CD4-positive, alpha-beta T cell treated with Interleukin-6 for 4 hours (primary cell): ENCODE measurements at regions not wholly inside any gene's neighbourhood (a gene's known extent, or its start where the extent isn't known, plus 50 kb on each side); places are given as distances from the start of the nearest gene placed in this dataset.

Source experiments
- DNase-seq: peaks from one replicate; pipeline ENCODE4 v3.0.0-alpha.2; 2020; ENCODE audit warnings: mixed read lengths

DNA sequence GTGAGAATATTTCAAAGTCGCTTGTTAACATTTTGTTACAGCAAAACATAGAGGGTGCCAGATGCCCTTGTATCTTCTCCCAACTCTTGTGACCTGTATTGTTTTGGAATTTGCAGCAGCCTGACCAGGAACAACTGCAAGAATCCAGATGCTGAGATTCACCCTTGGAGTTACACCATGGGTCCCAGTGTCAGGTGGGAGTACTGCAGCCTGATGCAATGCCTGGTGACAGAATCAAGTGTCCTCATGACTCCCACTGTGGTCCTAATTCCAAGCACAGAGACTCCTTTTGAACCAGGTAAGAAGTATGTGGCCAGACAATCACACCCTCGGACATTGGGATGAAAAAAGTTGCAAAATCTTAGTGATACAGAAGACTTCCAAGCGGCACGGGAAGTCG, 79.6 kb upstream of the MAP3K4 start:
- DNase-seq, result no peak

DNA sequence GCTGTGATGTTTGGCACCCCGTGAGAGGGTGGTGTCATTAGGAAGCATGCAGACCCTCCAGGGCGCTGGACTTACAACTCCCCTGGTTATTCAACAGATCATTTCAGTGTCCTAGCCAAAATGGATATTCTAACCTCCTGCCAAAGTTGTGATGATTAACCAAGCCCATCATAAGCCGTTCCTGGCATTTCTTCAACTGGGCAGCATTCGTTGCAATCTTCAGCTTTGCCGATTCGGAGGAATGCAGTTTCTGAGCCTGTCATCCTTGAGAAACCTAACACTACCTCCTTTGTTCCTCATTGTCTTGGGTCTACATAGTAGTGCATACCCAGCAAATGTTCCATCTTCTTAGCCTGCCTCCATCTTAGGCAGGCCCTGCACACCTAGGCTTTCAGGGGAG, 79.2 kb upstream of the MAP3K4 start:
- no peak for DNase-seq

GRCh38 chr6:160917572-160917971, 74.0 kb upstream of the MAP3K4 start:
- DNase-seq, result no peak

DNA sequence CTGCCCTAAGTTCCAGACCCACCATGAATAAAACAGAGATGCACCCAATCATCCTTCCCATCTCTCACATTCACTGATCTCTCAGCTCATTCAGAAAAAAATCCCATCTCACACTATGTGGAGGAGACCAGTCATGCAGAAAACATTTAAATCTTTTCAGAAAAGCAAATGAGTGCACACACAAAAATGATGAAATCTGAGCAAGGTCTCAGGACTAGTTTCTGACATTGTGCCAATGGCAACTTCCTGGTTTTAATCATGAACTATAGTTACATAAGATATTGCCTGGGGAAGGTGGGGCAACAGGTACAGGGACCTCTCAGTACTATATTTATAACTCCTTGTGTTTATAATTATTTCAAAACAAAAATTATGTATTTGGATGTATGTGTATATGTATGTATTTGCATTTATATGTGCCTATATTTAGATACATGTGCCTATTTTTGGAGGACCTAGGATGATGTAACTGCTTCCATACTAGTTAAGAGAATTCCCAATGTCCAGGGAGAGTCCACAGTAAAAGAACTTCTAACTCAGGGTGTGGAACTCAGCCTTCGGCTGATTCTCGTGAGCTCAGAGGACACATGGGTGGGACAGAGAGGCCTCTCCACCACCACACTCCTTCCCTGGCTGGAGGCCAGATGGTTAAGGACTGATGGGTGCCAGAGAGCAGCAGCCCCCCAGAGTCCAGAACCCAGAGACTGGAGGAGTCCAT, 71.7 kb upstream of the MAP3K4 start:
- no peak for DNase-seq

- DNase-seq, result no peak
Measured at GRCh38 chr6:160921095-160921494, 70.5 kb upstream of the MAP3K4 start.

- DNase-seq, result no peak
Measured at GRCh38 chr6:160926281-160927276, 65.0 kb upstream of the MAP3K4 start.

DNA sequence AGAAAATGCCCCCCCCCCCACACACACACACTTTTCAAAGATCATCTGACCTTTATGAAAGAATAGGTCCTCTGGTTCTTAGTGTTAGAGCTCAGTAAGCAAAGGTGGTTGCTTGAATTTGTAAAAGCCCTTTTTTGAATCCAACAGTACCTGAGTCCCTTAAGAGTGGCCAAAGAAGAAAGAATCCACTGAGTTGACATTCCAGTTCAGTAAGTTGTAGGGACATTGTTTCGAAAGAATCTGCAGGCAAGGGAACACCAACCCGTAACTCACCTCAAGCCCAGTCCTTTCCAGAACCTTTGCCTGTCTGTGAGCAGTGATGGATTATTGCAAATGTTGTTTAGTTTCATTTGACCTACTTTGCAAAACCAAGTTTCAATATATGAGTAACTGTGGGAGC, 64.2 kb upstream of the MAP3K4 start:
- no peak for DNase-seq

- no peak for DNase-seq
Measured at GRCh38 chr6:160929361-160929760, 62.2 kb upstream of the MAP3K4 start.

- no peak for DNase-seq
Measured at GRCh38 chr6:160929831-160930230, 61.7 kb upstream of the MAP3K4 start.

DNA sequence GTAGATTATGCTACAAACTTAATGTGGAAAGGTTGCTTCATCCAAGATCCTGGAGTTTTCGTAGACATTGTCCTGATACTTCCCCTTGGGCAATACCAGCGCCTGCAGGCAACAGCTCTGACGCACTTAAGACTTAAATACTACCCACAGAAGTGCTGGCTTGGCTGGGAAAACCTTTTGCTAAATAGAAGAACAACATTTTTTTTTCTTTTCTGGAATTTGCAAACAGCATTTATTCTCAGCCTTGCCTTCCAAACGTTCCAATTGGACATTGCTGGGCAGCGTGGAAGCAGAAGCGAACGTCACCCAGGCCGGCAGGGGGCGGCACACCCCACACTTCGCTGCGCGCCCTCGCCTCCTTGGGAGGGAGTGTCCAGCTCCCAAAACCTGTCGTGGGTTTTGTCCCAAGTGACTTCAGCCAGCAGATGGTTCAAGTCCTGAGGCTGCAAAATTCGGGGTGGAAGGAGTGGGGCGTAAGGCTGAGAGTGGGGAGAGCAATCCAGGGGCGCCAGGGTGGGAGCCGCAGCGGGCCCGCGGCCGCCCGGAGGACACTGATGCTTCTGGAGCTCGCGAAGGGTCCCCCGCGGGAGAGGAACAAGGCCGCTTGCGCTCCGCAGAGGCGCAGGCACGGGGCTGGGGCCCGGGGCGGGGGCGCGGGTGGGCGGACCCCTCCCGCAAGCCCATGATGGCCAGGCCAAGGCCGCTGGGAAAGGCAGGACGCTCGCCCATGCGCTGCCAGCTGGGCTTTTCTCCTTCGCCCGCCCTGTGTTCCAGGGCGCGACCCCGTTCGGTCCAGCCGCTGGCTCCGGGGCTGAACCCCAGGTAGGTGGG, 60.8 kb upstream of the MAP3K4 start:
- peak; percentile 68 for DNase-seq

DNA sequence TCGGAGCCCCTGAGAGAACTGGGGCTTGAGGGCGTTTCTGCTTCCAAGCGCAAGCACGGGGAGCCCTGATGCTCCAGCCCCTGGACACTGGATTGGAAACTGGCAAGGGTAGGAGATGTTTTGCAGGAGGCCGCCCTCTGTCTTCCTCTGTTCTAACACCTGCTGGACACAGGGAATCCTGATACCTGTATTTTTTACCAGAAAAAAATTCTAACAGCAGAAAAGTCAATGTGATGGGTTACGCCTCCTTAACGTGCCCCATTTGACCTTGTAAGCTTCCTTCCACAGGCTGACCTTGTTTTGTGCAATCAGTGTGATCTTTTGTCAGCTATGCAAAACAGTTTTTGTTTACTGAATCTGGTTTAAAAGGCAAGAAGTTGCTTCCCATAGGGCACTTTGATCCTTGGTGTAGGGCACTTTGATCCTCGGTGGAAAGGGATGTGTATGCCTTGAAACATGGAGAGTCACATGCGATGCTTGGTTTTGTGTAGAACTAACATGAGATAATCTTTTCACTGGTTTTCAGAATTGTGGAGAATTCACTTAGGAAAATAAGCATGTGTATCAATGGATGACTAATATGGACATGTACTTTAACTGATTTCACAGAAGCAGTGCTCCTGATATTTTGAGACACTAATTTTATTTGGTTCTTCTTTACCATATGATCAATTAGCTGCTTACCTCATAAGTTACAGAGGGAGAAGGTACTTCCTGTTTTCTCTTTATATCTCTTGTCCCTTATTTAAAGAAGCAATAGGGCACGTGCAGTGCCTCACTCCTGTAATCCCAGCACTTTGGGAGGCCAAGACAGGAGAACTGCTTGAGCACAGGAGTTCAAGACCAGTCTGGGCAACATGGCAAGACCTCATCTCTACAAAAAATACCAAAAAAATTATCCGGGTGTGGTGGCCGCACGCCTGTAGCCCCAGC, 59.9 kb upstream of the MAP3K4 start:
- DNase-seq, result no peak

DNA sequence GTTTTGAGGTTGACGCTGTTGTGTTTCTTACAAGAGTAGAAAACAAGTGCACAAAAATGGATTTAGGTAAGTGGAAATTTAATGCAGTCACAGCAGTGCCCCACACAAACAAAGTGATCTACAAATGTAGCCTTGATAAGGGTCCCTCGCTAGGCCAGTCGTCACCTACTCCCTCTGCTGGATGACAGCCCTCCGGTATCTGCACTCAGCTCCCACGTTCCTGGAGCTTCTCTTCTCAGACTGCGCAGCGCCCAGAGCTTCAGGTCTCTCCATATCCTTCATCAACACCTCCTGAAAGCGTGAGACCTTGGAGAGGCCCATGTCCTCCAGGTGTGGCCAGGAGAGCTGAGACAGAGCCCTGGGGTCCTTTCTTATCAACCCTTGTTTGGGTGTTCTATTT, 58.3 kb upstream of the MAP3K4 start:
- no peak for DNase-seq

- no peak for DNase-seq
Measured at GRCh38 chr6:160934157-160934556, 57.4 kb upstream of the MAP3K4 start.

- no peak for DNase-seq
Measured at GRCh38 chr6:160940197-160940596, 51.4 kb upstream of the MAP3K4 start.
